ENCODE measurements at regions not wholly inside any gene's neighbourhood (a gene's known extent, or its start where the extent isn't known, plus 50 kb on each side); places are given as distances from the start of the nearest gene placed in this dataset.

DNA sequence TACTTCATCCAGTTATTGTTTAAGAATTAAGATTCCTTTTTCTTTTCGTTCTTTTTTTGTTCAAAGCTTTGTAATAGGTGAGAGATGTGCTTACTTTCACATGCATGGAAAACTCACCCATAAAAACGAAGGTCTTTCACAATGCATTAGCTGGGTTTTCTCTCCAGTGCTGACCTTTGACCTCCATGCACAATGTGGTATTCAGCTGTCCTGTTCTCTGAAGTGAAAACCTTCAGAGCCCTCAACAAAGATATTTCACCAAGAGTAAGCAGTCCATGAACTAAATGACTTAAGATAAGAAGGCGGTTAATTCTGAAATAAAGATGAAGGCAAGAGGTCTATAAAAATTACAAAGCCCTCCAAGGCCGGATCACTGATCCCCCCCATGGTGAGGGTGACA, 77.1 kb upstream of the IPO9 start:
- TF ChIP-seq, protein P1, sequence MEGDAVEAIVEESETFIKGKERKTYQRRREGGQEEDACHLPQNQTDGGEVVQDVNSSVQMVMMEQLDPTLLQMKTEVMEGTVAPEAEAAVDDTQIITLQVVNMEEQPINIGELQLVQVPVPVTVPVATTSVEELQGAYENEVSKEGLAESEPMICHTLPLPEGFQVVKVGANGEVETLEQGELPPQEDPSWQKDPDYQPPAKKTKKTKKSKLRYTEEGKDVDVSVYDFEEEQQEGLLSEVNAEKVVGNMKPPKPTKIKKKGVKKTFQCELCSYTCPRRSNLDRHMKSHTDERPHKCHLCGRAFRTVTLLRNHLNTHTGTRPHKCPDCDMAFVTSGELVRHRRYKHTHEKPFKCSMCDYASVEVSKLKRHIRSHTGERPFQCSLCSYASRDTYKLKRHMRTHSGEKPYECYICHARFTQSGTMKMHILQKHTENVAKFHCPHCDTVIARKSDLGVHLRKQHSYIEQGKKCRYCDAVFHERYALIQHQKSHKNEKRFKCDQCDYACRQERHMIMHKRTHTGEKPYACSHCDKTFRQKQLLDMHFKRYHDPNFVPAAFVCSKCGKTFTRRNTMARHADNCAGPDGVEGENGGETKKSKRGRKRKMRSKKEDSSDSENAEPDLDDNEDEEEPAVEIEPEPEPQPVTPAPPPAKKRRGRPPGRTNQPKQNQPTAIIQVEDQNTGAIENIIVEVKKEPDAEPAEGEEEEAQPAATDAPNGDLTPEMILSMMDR (IDR thresholded peaks at IDR 0.05): no peak
- no peak for TF ChIP-seq POLR2A (IDR thresholded peaks at IDR 0.05)
